GM03348 (cell line): ENCODE measurements at regions not wholly inside any gene's neighbourhood (a gene's known extent, or its start where the extent isn't known, plus 50 kb on each side); places are given as distances from the start of the nearest gene placed in this dataset.

Experiments
- DNase-seq: peaks from one replicate; pipeline ENCODE4 v3.0.0; 2012; ENCODE audit warnings: low spot score

DNA sequence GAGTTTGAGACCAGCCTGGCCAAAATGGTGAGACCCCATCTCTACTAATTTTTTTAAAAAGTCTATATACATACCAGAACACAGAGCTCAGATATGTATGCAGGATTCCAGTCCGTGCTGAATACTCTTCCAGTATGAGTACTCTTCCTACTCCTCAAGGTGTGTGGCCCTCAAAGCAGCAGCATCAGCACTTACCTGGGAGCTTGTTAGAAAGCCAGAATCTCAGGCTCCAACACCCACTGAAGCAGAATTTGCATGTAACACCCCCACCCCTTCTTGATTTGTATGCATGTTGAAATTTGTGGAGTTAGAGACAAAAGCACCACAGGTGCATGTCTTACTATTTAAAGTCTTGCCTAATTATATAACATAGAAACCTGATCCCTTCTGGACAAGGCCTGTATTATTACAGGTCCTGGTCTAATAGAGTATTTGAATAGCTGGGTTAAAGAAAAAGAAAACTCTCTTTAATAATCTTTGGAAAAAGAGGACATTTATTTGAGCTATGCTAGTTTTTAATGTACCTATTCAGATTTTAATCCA, 50.3 kb upstream of the NFE2L2 start:
- DNase-seq = no peak

DNA sequence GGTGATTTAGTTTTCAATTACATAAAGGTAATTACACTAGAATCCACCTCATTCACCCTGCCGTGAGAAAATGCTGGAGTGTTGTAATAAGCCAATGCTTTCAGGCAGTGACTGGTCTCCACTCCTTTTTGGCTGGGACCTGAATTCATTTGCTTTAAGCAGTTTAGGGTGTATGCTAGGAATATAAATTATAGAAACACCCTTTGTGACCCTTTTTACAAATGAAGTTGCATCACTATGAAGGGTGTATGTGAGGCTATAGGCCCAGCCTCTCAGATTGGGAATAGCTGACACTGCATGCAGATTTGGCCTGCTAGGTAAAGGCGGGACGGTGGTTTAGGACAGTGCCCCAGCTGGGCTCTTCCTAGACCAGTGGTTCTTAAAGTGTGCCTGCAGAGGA, 50.8 kb upstream of the NFE2L2 start:
- no peak for DNase-seq

DNA sequence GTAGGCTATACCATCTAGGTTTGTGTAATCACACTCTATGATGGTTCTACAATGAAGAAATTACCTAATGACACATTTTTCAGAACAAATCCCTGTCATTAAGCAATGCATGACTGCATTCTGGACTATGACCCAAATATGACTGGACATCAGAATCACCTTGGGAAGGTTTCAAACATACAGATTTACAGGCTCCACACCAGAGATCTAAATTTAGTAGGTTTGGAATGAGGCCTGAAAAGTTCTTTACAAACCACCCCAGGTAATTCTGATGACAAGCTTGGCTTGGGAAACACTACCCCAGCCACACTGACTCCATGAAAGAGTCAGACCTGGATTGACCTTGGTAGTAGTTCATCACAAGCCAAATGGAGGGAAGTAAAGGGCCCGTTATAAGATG, 52.2 kb upstream of the NFE2L2 start:
- DNase-seq = no peak

DNA sequence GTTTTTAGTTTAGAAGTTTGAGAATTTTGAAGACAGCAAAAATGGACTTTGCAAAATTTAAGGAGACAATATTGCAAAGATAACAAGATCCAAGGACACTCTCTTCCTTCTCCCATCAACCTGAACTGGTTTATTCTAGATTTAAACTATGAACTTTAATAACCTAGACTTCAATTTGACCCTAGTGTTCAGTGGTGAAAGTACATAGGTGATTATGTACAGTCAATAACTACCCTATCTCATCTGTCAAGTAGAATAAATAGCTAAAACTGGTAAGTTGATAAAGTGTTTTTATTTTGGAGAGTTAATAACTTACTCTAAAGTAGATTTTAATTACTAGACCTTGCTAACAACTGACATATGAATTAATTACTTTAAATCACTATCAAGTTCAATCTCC, 52.9 kb upstream of the NFE2L2 start:
- no peak for DNase-seq

DNA sequence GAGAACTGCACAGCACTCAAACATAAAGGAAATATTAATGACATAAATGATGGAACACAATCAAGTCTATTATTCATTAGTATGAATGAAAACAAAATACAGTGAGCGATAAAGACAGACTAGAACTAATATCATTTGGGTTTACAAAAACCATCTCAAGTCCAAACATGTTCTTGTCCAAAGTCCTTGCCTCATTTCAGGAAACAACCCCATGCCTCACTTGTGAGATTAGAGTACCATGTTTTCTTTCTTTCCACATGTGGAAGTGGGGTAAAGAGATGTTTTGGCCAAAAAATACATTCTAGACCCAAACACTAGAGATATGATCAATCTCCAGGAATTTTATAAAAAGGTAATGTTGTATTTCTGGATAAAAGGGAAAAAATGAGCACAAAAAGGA, 53.3 kb upstream of the NFE2L2 start:
- DNase-seq = no peak

DNA sequence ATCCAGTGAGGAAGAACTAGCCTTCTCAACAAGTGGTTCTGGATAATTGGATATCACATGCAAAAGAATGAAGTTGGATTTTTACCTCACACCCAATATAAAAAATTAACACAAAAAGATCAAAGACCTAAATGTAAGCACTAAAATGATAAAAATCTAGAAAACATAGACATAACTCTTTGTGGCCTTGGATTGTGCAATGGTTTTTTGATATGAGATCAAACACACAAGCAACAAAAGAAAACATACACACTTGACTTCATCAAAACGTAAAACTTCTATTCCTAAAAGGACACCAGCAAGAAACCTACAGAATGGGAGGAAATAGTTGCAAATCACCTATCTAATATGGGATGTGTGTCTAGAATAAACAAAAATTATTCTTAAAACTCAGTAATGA, 54.1 kb upstream of the NFE2L2 start:
- DNase-seq = no peak

DNA sequence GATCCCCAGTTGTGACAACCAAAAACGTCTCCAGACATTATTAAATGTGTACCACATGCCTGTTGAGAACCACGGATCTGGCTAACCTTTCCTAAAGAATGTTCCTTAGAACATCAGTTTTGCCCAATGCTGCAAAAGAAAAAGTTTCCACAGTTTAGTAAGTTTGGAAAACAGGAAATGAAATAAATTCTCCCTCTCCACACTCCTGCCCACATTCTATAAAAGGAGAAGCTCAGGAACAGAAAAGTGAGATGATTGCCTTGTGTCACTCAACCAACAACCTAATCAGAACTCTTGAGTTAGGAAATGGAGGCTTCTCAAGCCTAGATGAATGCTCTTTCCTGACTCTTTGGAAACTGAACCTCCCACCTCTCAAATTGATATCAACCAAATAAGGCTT, 56.1 kb upstream of the NFE2L2 start:
- no peak for DNase-seq

DNA sequence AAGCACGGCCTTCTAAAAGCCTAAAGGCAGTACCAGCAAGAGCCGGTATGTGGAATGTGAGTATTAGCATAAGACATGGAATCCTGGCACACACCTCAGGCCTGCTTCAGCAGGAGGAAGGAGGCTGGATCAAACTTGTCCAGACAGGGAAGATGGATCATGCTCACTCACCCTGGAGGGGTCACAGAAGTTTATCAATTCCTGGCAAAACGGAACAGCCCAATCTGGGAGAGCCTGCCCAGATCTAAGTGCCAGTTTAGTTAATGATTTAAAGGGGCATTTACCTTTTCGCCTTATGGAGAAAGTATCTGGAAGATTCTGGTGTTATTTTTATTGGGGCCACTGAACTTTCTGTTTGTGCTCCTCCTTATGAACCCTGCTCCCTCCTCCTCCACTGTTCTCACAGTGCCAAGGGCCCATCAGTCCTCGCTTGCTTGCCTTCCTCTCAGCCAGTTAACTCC, 58.3 kb upstream of the NFE2L2 start:
- no peak for DNase-seq

DNA sequence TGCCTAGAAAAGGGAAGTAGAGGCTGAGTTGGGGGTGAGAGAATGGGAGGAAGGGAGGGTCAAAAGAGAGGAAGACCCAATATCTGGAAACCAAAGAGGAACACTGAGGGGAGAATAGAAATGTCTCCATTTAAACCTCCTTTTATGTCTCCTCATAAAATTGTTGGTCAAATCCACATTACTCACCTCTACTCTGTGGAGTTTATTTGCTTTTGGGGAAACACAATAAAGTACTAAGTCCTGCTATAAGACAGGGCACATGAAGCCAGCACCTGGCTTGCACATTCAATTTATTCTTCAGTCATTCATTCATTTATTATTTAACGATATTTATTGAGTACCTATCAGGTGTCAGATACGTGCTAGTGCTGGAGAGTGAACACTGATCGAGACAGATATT, 60.3 kb upstream of the NFE2L2 start:
- DNase-seq = no peak

DNA sequence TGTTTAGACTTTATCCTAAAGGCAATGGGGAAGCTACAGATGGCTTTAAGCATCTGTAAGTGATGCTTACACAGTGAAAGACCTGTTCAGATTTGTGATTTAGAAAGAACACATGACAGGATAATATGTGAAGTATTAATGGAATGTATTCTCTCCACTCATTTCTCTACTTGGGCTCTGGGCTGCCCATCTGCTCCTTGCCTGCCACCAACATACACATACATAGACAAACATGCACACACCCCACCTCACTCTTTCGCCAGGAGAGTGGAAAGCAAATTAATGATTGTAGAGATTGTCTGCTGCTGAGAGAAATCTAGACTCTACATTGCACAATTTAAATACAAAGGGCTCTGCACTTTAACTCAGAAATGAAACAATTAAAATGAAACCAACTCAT, 61.0 kb upstream of the NFE2L2 start:
- peak; percentile 68 for DNase-seq

DNA sequence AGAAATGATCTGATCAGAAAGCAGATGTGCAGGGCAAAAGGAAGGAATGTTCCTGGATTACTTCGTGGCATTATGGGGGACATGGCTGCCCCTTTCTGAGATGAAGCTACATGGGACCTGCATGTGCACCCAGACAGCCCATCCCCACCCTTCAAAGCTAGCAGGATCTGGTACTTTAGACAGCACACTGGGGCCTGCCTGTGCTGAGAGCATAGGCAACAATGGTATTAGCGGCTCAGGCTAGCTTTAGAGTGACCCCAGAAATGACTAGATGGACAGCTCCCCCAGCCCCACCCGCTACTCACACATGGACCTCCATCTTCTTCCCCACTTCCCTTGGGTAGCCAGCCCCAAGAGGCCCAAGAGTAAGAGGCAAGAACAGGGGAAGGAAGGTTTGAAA, 61.5 kb upstream of the NFE2L2 start:
- DNase-seq = no peak

DNA sequence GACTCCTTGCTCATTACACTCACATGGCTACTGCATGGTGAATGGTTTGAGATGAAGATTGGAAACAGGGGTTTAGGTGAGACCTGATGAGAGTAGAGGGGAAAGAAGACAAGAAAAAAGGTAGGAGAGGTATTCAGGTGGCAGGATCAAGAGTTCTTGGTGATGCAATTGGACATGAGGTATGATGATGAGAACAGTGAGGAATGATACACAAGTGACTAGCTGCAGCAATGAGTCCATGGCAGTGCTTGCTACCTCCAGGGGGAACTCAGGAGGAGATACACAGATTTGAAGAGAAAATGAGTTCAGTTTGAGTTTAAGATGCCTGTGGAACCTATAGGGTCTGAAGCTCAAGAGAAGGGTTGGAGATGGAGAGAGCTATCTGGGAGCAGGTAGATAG, 62.1 kb upstream of the NFE2L2 start:
- DNase-seq = no peak

DNA sequence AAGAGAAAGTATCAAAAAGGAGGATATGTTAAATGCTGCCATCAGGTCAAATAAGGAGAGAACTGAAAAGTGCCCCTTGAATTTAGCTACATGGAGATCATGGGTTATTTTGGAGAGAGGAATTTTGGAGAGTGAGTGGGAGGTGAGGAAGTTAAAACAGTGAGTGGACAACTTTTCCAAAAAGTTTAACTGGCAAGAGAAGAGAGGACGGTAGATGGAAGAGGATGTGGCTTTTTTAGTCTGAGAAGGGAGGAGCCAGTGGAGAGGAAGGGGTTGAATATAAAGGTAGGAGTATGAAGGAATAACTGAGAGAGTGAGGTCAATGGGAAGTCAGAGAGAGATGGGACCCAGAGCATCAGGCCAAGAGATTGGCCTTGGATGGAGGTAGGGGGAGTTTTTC, 62.5 kb upstream of the NFE2L2 start:
- no peak for DNase-seq

DNA sequence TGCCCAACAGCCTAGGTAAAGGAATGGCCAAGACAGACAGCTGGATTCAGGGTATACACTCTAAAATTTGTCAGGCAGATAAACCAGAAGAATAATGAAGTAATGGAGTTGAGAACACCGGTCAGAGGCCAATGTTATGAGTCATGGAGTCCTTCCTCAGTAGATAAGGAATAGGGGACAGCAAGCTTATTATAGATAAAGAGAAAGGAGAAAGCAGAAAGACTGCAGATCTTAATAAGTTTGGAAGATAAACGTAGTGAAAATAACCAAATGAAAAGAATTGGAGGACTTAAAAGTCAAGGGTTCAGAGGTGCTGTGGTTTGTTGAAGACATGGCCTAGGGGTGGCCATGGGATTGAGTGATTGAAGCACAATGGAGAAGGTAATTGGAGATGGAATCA, 63.5 kb upstream of the NFE2L2 start:
- DNase-seq = no peak

DNA sequence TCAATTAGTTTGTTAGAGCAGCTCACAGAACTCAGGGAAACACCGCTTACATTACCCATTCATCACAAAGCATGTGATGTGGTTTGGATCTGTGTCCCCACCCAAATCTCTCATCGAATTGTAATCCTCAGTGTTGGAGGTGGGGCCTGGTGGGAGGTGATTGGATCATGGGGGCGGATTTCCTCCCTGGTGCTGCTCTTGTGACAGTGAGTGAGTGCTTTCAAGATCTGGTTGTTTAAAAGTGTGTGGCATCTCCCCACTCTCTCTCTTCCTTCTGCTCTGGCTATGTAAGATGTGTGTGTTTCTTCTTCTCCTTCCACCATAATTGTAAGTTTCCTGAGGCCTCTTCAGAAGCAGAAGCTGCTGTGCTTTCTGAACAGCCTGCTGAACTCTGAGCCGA, 63.5 kb upstream of the AGPS start:
- DNase-seq = no peak

DNA sequence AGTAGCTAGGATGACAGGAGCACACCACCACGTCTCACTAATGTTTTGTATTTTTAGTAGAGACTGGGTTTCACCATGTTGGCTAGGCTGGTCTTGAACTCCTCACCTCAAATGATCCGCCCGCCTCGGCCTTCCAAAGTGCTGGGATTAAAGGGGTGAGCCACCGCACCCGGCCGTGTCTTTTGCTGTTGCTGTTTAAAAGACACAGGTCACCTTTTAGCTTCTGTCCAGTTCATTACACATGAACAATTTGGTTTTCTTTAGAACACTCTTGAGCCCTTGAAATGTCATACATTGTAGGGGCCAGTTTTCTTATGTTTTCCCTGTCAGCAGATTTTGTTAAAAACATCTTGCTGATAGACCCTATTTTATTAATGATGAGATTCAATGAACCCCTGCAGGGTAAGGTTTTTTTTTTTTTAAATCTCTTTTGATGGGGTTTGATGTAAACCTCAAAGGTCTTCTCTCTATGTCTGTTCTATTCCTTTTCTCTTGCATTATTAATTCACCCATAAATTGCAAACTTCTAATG, 61.0 kb upstream of the AGPS start:
- DNase-seq = no peak

DNA sequence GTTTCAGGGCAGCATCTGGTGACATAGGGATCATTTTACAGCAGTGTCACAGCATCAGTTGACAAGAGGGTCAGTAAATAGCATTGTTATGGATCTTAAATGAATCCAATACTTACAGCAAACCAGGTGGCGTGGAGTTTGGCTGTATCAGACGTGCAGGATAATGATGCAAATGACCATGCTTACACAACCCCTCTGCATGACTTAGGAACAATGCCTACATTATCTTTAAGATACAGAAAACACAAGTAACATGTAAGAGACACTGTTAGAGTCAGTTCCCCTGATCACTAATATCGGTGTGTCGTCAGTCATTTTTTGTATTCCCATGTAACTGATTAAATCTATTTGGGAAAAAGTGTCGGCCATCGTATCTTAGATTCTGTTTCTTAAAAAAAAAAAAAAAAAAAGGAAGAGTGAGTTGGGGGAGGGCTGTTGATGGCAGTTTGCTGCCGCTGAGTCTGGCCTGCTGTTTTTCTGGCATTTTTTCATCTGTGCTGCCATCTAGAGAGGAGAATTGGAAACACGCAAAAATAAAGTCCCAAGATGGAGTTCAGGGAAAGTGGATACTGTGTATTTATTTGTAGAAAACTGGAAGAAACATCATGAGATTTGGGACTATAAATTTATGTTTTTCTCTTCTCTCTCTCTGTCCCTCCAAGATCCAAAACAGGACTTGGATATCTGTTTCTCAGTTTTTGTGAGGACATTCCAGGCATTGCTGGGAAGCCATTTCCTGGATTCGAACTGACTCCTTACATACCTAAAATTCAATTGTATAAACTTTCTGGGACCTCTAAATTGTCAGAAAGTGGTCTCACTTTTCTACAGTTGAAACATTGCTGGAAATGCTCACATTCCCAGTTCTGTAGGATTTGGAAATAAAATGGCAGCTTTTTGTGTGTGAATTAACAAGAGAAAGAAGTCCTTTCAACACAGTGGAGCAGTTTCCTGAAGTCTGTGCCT, 60.3 kb upstream of the AGPS start:
- peak; percentile 75 for DNase-seq

DNA sequence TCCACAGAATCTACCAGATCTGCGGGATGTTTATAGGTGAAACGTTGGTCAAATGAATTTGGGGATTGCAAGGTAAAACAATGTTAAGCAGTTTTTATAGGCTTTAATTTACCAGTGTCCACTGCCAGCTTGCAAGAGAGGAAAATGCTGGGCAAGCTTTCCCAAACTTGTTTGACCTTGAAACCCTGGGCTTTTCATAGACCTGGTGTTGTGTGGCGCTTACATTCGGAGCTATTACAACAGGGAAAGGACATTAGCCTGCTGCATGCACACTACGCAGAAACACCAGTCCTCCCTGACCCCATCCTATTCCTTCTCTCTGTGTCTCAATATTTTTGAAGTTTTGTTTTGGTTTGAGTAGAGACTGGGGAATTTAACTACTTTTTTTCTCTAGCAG, 59.6 kb upstream of the AGPS start:
- DNase-seq = no peak

DNA sequence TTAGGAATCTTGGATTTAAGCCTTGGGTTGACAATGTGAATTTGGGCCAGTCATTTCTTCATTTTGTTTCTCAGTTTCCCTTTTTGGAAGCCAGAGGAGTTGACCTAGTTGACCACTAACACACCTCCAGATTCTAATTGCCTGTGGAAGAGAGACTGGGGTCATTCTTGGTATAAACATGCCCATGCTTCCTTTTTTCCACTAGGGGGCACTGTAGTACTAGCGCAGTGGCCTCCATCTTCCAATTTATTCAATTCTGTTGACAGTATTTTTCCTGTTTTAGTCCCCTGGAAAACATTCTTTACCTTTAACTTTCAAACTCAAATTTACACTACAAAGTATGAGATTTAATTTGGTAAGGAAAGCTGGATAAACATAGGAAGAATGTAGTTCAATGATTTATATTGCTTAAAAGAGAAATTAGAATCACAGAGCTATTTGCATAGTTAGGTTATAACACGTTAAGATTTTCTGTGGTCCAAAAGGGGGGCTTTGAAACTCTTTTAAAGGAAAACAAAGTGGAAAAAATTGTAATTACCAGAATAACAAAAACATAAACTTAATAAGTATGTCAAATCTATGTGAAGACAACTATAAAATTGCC, 57.5 kb upstream of the AGPS start:
- peak; percentile 61 for DNase-seq

DNA sequence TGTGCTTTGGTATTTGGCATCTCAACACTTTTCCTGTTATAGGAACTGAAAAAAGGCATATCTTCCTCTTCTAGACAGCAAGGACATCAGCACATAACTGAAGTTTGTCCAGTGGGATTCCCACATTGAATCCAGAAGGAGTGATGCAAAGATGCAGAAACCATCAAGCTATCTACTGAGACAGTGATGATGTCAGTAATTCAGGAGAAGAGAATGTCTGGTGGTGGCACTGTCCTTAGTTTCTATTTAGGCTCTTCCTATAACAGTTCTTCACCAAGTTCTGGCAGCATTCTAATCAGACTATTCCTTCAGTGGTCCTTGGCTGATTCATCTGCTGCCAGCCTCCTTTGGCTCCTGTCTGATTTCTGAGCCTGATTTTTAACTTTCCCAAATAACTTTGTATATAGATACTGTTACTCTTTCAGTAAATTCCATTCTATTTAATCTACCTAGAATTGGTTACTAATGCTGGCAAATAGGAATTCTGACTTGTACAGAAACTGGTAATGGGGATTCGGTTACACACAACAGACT, 56.6 kb upstream of the AGPS start:
- DNase-seq = no peak

DNA sequence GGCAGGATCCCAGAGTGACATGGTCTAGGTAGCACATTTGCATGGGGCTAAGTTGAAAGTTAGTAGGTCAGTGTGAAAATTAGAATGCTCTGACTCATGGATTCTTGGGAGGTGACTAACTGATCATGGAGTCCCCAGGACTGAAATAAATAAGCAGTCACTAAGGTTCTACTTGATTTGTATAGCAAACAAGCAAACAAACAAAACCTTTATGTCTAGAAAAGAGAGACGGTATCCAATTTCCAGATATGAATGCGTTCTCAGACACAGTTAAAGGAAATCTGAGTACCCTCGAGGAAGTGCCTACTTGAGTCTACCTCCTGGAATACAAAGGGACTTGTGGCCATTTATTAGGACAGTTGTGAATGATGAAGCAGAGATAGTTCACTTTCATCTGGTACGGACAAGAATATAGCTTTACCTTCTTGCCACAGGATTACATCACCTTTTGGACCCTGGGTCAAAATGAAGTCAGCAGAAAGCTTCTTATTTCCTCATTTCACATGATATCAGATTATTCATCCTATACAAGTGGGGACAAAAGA, 54.3 kb upstream of the AGPS start:
- DNase-seq = peak; percentile 35

DNA sequence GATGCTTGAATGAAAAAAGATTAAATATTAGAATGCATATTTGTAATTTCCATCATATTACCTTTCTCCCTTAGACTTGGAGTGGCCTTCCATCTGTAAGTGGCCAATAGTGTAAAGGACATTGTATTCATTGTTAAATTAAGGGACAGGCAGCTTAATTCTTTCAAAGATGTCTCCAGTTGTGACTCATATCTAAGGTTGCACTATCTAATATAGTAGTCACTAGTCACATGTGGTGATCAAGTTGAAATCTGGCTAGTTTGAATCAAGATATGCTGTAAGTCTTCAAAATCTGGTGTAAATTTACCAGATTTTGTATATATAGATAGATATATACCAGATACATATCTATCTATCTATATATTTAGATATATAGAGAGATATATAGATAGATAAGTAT, 52.4 kb upstream of the AGPS start:
- no peak for DNase-seq

DNA sequence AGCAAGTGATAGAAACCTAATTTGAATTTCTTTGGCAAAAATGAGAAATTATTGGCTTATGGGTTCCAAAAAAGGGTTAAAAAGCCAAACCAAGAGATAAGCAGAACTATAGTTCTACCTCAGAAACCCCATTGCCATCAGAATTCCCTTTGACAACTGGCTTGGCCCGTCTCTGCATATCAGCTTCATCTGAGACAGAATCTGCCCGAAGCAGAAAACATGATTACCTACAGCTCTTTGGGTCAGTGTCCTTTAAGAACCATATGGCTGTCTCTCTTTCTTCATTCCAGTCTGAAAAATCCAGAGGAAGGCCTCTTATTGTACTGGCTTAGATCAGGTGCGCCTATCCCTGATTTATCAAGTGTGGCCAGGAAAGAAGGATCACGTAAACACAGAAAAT, 49.8 kb upstream of the AGPS start:
- no peak for DNase-seq
